ENCODE measurements at regions not wholly inside any gene's neighbourhood (a gene's known extent, or its start where the extent isn't known, plus 50 kb on each side); places are given as distances from the start of the nearest gene placed in this dataset.

- TF ChIP-seq BHLHE40 (IDR thresholded peaks at IDR 0.05; ENCODE audit: borderline replicate concordance): no peak
- TF ChIP-seq TARDBP (IDR thresholded peaks at IDR 0.05): no peak
- TF ChIP-seq HDGF (IDR thresholded peaks at IDR 0.05; ENCODE audit: borderline replicate concordance): no peak
- TF ChIP-seq SP1 (IDR thresholded peaks at IDR 0.05): no peak
- no peak for TF ChIP-seq PKNOX1 (IDR thresholded peaks at IDR 0.05)
- TF ChIP-seq ELF4 (IDR thresholded peaks at IDR 0.05): no peak
- TF ChIP-seq SUZ12 (IDR thresholded peaks at IDR 0.05): no peak
- TF ChIP-seq L3MBTL2 (conservative IDR thresholded peaks at IDR 0.05): no peak
- no peak for TF ChIP-seq FOXA1 (IDR thresholded peaks at IDR 0.05)
- TF ChIP-seq FOXK2 (IDR thresholded peaks at IDR 0.05): no peak
- no peak for TF ChIP-seq NFRKB (IDR thresholded peaks at IDR 0.05)
- no peak for TF ChIP-seq FOXM1 (IDR thresholded peaks at IDR 0.05; ENCODE audit: borderline replicate concordance)
- TF ChIP-seq LEF1 (IDR thresholded peaks at IDR 0.05; ENCODE audit: borderline replicate concordance): no peak
Measured at GRCh38 chr12:87793131-87793530, 236.1 kb downstream of the C12orf50 start.

Measured in HEK293T (cell line).